ENCODE measurements at regions not wholly inside any gene's neighbourhood (a gene's known extent, or its start where the extent isn't known, plus 50 kb on each side); places are given as distances from the start of the nearest gene placed in this dataset.

DNA sequence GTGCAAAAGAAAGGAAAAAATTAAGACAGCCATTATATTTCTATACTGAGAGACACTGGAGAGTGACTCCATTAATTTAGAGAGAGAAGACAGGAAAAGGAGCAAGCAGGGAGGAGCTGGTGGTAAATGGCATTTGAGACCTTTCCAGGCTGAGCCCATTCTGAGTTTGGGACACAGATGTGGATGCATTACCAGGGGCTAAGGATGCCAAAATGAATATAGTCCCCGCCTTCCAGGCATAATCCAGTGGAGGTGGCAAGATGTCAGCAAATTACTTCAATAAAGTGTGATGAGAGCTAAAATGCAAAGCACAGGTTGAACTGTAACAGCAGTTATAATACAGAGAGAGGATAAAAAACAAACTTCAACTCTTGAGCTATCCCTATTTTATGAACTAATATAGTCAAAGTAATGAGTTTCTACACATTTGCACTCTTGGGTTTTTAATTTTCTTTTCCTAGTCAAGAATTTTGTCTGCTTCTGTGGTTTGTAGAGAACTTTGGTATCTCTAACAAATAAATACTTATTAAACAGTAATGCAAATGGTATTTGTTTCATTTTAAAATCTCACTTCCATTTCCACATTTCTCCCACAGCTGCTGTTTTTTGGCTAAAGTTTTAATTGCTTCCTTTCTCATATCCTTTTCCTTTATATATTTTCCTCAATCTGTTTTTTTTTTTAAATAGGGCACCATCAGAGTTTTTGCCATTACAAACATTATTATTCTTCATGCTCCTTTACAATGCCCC, 228.2 kb upstream of the KCNK2 start:
- Histone ChIP-seq H3K27me3 (ENCODE audit: insufficient read depth, poor library complexity, severe bottlenecking) (no peaks in the 10 kb centered on the region), H3K27ac (replicated peaks) (no peak overlapping the region), H3K4me3 (replicated peaks; ENCODE audit: insufficient read depth, low read length) (no peak overlapping the region)
- DNase-seq (ENCODE audit: low read depth in 1 of 2, low spot score in 1 of 2), result no peak
- TF ChIP-seq, protein P1, sequence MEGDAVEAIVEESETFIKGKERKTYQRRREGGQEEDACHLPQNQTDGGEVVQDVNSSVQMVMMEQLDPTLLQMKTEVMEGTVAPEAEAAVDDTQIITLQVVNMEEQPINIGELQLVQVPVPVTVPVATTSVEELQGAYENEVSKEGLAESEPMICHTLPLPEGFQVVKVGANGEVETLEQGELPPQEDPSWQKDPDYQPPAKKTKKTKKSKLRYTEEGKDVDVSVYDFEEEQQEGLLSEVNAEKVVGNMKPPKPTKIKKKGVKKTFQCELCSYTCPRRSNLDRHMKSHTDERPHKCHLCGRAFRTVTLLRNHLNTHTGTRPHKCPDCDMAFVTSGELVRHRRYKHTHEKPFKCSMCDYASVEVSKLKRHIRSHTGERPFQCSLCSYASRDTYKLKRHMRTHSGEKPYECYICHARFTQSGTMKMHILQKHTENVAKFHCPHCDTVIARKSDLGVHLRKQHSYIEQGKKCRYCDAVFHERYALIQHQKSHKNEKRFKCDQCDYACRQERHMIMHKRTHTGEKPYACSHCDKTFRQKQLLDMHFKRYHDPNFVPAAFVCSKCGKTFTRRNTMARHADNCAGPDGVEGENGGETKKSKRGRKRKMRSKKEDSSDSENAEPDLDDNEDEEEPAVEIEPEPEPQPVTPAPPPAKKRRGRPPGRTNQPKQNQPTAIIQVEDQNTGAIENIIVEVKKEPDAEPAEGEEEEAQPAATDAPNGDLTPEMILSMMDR (IDR thresholded peaks at IDR 0.05; ENCODE audit: insufficient read depth, low read length), result no peak
- no peak for TF ChIP-seq SPI1 (IDR thresholded peaks at IDR 0.05; ENCODE audit: borderline replicate concordance, low read depth)
- TF ChIP-seq REST (IDR thresholded peaks at IDR 0.05; ENCODE audit: insufficient replicate concordance, low read depth), result no peak
- no peak for TF ChIP-seq POLR2AphosphoS5 (IDR thresholded peaks at IDR 0.05; ENCODE audit: low read depth)
- no peak for TF ChIP-seq GABPA (IDR thresholded peaks at IDR 0.05; ENCODE audit: low read depth)

GRCh38 chr1:214856843-214857242, 225.7 kb upstream of the KCNK2 start:
- TF ChIP-seq GABPA (IDR thresholded peaks at IDR 0.05; ENCODE audit: low read depth), result no peak
- TF ChIP-seq, protein P1 (IDR thresholded peaks at IDR 0.05; ENCODE audit: insufficient read depth, low read length), result no peak
- no peak for TF ChIP-seq REST (IDR thresholded peaks at IDR 0.05; ENCODE audit: insufficient replicate concordance, low read depth)
- no peak for TF ChIP-seq SPI1 (IDR thresholded peaks at IDR 0.05; ENCODE audit: borderline replicate concordance, low read depth)
- TF ChIP-seq POLR2AphosphoS5 (IDR thresholded peaks at IDR 0.05; ENCODE audit: low read depth), result no peak
- DNase-seq (ENCODE audit: low read depth in 1 of 2, low spot score in 1 of 2), result no peak
- no peak overlapping the region for H3K4me3 ChIP-seq (replicated peaks; ENCODE audit: insufficient read depth, low read length)

DNA sequence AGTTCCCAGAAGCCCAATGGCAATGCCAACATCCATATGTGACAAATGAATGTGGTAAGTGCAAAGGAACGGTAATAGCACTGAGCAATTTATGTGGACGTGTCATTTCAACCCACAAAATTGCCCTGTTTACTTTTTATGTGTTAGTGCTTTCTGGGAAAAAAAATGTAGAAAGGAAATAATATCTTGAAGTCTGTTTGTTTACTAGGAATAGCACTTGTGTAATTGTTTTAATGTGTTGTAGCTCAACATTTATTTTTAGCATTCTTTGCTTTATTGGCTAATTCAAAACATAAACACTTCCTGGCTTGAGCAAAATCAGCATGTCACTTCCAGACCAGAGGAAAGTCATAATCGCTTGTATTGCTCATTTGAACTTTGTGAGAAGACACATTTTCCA, 224.8 kb upstream of the KCNK2 start:
- no peak for DNase-seq (ENCODE audit: low read depth in 1 of 2, low spot score in 1 of 2)
- H3K27me3 ChIP-seq (ENCODE audit: insufficient read depth, poor library complexity, severe bottlenecking), result peaks cover 3% of the 10 kb centered on the region
- no peak for TF ChIP-seq SPI1 (IDR thresholded peaks at IDR 0.05; ENCODE audit: borderline replicate concordance, low read depth)
- no peak for TF ChIP-seq REST (IDR thresholded peaks at IDR 0.05; ENCODE audit: insufficient replicate concordance, low read depth)
- TF ChIP-seq, protein P1 (IDR thresholded peaks at IDR 0.05; ENCODE audit: insufficient read depth, low read length), result no peak
- no peak for TF ChIP-seq POLR2AphosphoS5 (IDR thresholded peaks at IDR 0.05; ENCODE audit: low read depth)
- TF ChIP-seq GABPA (IDR thresholded peaks at IDR 0.05; ENCODE audit: low read depth), result no peak
- no peak overlapping the region for H3K27ac ChIP-seq (replicated peaks)
- no peak overlapping the region for H3K4me3 ChIP-seq (replicated peaks; ENCODE audit: insufficient read depth, low read length)

More at GRCh38 chr1:214856843-214857242, 225.7 kb upstream of the KCNK2 start:
- H3K27ac ChIP-seq (replicated peaks), result no peak overlapping the region
- H3K27me3 ChIP-seq (ENCODE audit: insufficient read depth, poor library complexity, severe bottlenecking), result peaks cover 3% of the 10 kb centered on the region

All from HL-60 (cell line).